GM20000 (cell line): ENCODE measurements at regions not wholly inside any gene's neighbourhood (a gene's known extent, or its start where the extent isn't known, plus 50 kb on each side); places are given as distances from the start of the nearest gene placed in this dataset.

Experiments
- DNase-seq: peaks from one replicate; pipeline ENCODE4 v3.0.0; 2012; ENCODE audit warnings: low spot score
- TF ChIP-seq, protein P1 (sequence below): IDR thresholded peaks from 2 replicates; pipeline ENCODE4 v1.5.1; 2012; ENCODE audit warnings: mild to moderate bottlenecking, control low read depth; ENCODE audit errors: extremely low read depth, missing control alignments

- no peak for DNase-seq
- TF ChIP-seq, protein P1, sequence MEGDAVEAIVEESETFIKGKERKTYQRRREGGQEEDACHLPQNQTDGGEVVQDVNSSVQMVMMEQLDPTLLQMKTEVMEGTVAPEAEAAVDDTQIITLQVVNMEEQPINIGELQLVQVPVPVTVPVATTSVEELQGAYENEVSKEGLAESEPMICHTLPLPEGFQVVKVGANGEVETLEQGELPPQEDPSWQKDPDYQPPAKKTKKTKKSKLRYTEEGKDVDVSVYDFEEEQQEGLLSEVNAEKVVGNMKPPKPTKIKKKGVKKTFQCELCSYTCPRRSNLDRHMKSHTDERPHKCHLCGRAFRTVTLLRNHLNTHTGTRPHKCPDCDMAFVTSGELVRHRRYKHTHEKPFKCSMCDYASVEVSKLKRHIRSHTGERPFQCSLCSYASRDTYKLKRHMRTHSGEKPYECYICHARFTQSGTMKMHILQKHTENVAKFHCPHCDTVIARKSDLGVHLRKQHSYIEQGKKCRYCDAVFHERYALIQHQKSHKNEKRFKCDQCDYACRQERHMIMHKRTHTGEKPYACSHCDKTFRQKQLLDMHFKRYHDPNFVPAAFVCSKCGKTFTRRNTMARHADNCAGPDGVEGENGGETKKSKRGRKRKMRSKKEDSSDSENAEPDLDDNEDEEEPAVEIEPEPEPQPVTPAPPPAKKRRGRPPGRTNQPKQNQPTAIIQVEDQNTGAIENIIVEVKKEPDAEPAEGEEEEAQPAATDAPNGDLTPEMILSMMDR: no peak
Measured at GRCh38 chr15:93587059-93587521, 498.1 kb upstream of the RGMA start.

DNA sequence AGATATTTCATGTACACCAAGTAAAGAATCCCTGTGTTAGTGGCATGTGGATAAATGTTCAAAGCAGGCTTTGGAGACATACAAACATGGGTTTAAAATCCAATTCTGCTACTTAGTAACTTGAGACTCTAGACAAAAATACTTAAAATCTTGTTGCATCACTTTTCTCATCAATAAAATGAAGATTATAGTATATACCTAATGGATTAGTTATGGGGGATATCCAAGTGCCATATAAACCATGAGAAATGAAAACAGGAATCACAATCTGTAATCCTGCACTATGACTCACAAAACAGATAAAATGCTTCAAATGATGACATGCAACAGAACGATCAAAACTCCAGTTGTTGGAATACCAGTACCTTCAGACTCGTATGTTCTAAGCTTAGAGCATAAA is 496.0 kb upstream of the RGMA start:
- no peak for DNase-seq
- TF ChIP-seq, protein P1: no peak

DNA sequence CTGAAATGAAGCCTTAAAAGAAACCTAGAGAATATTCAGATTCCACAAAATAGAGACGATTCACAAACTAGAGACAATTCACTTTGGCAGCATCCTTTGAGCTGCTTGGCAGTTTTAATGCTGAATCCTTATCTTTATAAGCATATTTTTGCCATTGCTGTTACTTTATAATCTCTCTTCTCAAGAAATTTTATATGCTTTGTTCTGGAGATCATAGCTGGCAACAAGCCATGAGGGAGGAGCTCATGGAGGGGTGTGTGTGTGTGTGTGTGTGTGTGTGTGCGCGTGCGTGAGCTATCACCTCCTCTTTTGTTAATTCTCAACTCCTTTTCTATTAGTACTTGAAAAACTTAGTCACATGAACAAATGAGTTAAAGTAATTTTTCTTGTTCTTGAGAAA is 495.0 kb upstream of the RGMA start:
- TF ChIP-seq, protein P1: no peak
- DNase-seq: no peak

DNA sequence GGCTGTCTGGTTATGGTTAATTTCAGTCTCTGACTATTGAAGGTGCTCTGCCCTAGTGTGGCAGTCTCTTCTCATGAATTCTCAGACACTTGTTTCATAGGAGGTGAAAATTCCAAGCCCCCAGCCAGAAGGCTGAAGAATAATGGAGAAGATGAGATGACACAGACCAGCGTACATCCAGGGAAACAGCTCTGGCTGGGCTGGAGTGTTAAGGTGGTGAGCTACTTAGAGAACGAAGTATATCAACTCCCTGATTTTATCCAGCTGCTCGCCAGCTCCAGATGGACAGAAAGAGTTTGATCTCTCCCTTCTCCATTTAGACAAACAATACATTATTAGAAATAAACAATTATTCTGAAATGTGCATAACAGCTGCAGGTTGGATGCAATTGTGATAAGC is 494.5 kb upstream of the RGMA start:
- no peak for DNase-seq
- TF ChIP-seq, protein P1: no peak

GRCh38 chr15:93570527-93570926 is 481.5 kb upstream of the RGMA start:
- no peak for DNase-seq
- TF ChIP-seq, protein P1: no peak

- TF ChIP-seq, protein P1: no peak
- DNase-seq: no peak
Measured at GRCh38 chr15:93566762-93567161, 477.8 kb upstream of the RGMA start.

GRCh38 chr15:93565201-93565600 is 476.2 kb upstream of the RGMA start:
- TF ChIP-seq, protein P1: no peak

More at GRCh38 chr15:93565201-93565600, 476.2 kb upstream of the RGMA start:
- DNase-seq: no peak
